Stimulated activated CD8-positive, alpha-beta memory T cell treated with anti-CD3 and anti-CD28 coated beads, Interleukin-7, amount 100 ng/mL, for 48 hours (primary cell): ENCODE measurements at regions not wholly inside any gene's neighbourhood (a gene's known extent, or its start where the extent isn't known, plus 50 kb on each side); places are given as distances from the start of the nearest gene placed in this dataset.

Source experiments
- DNase-seq, 2 donors: peaks; one replicate each; pipeline ENCODE4 v3.0.0-alpha.2; 2020; ENCODE audit warnings: low read depth in 1 of 2; ENCODE audit errors: extremely low read depth in 1 of 2

DNA sequence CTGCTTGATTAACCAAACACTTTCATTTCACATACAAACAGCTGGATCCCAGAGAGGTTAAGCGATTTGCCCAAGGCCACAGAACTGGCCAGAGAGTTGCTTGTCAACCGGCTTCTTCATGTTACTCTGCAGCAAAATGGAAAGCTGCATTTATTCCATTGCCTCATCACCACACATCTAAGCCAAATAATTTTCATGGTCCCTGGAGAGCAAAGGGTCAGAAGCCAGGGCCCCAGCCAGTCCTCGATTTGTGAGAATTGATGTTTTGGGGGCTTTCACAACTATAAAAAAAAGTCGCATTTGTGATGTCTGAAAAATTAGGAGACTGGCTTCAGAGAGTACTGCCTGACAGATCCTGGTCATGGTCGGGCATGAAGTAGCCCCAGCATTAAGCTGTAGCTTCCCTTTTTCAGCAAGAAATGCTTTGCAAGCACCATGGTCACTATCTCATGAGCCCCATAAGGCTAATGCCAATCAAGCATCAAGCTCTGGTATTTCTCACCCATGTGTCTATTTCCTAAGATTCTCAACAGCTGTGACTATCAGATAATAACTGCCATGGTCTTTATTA, 95.8 kb downstream of the BANF2 start:
- DNase-seq = no peak

DNA sequence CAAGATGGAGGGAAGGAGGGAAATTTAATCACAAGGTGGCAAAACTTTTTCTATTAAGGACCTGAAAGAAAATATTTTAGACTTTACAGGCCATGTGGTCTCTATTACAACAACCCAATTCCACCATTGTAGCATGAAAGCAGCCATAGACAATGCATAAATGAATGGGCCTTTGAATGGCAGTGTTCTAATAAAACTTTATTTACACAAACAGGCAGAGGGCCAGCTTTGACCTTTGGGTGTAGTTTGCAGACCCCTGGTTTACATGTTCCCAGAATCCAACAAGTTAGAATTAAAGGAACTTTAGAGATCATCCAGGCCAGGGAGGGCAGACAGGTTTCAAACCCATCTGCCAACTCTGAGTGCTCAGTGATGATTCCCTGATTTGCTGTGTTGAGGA, 95.2 kb downstream of the BANF2 start:
- DNase-seq = no peak

DNA sequence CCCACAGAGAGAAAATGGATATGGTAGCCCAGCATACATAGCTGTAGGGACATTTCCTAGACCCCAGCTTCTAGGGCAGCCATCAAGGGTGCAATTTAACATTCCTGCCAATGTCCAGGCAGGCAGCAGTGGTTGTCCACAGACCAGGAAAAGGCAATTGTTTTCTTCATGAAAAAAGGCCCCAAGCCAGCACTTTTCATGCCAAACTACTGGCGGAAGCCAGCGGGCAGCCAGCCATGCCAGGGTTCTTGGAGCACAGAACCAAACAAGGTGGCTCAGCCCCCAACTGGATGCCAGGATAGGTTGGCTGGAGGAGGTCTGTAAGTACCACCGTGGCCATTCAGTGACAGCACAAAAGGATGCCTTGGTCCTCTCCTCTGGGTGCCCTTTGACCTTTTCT, 94.6 kb downstream of the BANF2 start:
- no peak for DNase-seq

DNA sequence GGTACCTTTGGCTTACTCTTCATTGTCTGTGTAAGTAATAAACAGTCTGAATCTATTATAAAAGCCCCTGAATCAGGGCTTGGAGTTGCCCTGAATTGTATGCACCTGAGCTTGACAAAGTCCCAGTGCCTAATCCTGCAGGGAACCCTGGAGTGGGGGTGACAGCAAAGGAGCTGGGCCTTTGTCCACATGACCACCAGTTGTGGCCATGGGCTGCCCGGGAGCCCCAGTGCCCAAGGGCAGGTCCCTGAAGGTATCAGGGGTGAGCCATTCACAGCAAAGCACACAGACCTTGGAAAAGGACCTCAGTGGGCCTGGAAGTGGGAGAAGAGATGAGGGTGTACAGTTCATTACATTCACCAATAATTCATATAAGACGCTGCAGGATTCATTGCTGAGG, 94.2 kb downstream of the BANF2 start:
- DNase-seq = no peak

DNA sequence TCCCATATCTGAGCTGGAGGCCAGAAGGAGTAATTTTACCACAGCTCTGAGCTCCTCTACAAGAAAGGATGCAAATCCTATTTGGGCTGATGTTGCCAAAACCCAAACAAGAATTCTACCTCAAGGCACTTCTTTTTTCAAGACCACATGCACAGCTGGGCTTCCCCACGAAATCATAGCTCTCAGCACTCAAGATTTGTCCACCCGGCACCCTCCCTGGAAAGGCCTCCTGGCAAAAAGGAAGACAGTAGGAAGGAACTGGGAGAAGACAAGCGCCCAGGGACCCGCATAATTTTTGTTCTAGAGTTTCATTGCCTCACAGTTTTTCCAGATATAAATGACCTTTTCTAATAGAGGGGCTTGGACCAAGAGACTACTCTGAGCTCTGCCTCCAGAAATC, 90.5 kb downstream of the BANF2 start:
- no peak for DNase-seq

DNA sequence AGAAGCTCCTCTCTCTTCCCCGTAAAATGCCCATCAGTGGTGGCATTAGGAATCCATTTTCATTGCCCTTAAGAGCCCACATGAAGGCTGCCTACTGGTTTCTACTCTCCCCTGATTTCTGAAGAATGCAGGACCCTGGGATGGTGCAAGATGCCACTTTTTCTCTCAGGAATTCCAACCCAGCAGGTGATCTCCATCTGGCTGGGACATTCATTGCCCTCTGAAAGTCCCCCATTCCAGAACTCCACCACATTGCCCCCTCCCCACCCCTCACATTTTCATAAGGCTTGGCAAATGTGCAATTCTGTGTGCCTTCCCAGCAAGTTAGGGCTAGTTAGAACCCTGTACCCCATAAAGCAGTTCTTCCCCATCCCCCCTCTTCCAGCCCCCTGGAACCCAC, 88.0 kb downstream of the BANF2 start:
- no peak for DNase-seq

DNA sequence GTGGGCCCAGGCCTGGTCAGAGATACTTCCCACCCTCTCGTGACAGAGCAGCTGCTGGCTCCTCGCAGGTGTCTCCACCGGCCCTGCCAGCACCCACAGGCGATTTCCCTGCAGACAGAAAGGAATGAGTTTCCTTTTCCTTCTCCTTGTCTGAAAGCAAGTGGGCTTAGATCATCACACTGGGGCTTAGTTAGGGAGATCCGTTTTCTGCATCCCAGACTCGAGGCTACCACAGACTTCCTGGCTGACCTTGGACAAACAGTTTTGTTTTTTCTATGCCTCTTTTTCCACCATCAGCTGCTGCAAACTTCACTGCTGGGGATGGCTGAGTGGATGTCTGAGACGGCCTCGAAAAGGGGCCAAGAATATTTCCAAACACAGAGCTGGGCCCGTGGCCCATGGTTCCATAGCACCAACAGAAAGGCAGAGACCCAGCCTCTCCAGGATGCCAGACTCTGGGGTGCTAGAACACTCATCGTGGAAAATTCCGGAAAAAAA, 86.5 kb downstream of the BANF2 start:
- DNase-seq = no peak
